Right atrium auricular region (tissue), 2 donors: ENCODE measurements at regions not wholly inside any gene's neighbourhood (a gene's known extent, or its start where the extent isn't known, plus 50 kb on each side); places are given as distances from the start of the nearest gene placed in this dataset.

Experiments
- DNase-seq: peaks from one replicate; pipeline ENCODE4 v3.0.0-alpha.2; 2019; ENCODE audit warnings: low spot score
- H3K27ac ChIP-seq, 2 donors: fragments of 200-600 bp; sonication (generic); 1 replicate in 1 of 2; 2 replicates in 1 of 2; pipeline ENCODE4 v1.5.1; 2016 to 2019
- H3K27me3 ChIP-seq, 2 donors: fragments of 200-600 bp; sonication (generic); one replicate each; pipeline versions ENCODE4 v1.5.1 to v1.6.0; 2017 to 2019
- H3K36me3 ChIP-seq: fragments of 200-600 bp; sonication (generic); one replicate; pipeline ENCODE4 v1.5.1; 2016
- H3K4me1 ChIP-seq, 2 donors: fragments of 200-600 bp; sonication (generic); one replicate each; pipeline versions ENCODE4 v1.5.1 to v1.6.0; 2017 to 2019
- H3K4me3 ChIP-seq, 2 donors: fragments of 200-600 bp; sonication (generic); 1 replicate in 1 of 2; 2 replicates in 1 of 2; pipeline ENCODE4 v1.5.1; 2017 to 2019; ENCODE audit warnings: mild to moderate bottlenecking in 1 of 2, moderate library complexity in 1 of 2
- H3K9me3 ChIP-seq, 2 donors: fragments of 200-600 bp; sonication (generic); one replicate each; pipeline ENCODE4 v1.5.1; 2019
- TF ChIP-seq, protein P1 (sequence below), 2 donors: fragments of 200-600 bp; sonication (generic); IDR thresholded peaks; one replicate each; pipeline ENCODE4 v1.5.1; 2019; ENCODE audit warnings: antibody characterized with exemption in 2 of 2

DNA sequence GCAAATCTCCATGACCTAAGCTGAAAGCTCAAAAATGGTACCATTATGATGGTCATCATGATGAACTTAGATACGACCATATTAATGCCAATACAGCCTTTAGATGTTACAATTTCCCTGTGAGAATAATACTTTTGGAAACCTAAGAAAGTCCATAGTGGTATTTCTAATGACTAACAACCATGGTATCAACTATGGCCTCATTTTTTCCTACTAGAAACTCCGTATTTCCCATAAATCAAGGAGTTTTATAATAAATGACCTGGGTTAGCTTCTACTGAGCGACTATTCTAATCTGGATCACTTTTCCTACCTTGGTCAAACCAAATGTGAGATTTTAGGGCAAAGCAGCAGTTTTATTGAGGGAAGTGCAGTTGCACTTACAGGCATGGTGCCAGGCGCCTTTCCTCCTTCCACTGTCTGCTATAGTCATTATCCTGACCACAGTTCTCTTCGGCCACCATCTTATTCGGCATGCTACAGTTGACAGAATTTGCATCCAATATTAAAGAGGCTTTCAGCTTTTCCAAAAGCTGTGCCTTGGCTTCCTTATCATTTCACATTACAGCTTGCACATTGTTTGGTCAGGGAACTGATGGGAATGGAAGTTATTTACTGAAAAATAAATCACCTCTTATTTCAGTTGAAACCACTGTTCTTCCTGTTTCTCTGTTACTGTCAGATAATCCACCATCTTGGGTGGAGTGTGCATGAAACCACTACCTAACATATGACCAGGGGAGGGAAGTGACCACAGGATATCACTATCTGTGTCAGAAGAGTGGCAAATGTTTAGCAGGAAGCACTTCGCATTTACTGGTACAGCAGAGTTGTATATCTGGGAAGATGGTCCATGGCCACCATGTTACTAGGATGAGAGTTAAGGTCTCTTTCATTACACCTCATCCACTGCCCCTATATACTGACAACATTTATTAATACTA, 74.5 kb upstream of the PICALM start:
- Histone ChIP-seq H3K4me3 (no peak overlapping the region), H3K27ac (no peak overlapping the region), H3K4me1 (no peaks in the 10 kb centered on the region), H3K27me3 (no peaks in the 10 kb centered on the region), H3K36me3 (no peaks in the 10 kb centered on the region), H3K9me3 (no peaks in the 10 kb centered on the region)
- DNase-seq, result no peak
- TF ChIP-seq, protein P1, sequence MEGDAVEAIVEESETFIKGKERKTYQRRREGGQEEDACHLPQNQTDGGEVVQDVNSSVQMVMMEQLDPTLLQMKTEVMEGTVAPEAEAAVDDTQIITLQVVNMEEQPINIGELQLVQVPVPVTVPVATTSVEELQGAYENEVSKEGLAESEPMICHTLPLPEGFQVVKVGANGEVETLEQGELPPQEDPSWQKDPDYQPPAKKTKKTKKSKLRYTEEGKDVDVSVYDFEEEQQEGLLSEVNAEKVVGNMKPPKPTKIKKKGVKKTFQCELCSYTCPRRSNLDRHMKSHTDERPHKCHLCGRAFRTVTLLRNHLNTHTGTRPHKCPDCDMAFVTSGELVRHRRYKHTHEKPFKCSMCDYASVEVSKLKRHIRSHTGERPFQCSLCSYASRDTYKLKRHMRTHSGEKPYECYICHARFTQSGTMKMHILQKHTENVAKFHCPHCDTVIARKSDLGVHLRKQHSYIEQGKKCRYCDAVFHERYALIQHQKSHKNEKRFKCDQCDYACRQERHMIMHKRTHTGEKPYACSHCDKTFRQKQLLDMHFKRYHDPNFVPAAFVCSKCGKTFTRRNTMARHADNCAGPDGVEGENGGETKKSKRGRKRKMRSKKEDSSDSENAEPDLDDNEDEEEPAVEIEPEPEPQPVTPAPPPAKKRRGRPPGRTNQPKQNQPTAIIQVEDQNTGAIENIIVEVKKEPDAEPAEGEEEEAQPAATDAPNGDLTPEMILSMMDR (IDR thresholded peaks at IDR 0.05), result no peak

DNA sequence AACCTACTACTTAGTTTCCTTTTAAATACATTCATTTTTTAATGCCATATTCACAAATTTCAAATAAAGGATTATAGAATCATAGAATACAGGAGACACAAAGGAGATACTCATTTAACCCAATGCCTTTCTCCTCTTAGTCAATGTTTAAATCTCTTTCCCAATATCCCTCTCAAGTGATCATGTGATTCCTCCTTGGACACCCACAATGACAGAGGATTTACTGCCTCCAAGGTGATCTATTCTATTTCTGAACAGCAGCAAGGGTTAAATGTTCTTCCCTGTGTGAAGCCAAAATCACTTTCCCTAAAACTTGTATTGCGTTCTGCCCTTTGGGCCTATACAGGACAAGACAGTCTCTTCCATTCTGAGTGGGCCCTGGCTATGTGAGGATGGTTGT, 73.3 kb upstream of the PICALM start:
- TF ChIP-seq, protein P1 (IDR thresholded peaks at IDR 0.05), result no peak
- no peak overlapping the region for H3K4me3 ChIP-seq
- no peak for DNase-seq
- no peaks in the 10 kb centered on the region for H3K36me3 ChIP-seq
- H3K9me3 ChIP-seq, result no peaks in the 10 kb centered on the region
- H3K4me1 ChIP-seq, result no peaks in the 10 kb centered on the region
- no peak overlapping the region for H3K27ac ChIP-seq
- H3K27me3 ChIP-seq, result no peaks in the 10 kb centered on the region

DNA sequence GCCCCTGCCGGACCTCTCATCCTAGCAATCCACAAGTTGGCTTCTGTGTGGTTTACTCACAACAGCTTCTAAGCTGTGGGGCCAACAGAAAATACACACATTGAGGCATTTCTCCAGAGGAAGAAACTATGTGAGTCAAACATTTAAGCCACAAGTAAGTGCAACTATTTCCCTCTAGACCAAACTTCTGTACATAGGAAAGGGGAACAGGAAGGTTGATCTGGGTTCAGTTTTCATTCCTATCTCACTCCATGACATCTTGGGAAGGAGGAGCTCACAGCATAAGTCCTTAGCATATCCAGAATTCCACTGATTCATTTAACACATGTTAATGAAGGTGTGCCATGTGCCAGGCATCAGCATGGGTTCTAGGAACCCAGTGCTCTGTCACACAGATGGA, 72.8 kb upstream of the PICALM start:
- no peaks in the 10 kb centered on the region for H3K36me3 ChIP-seq
- no peaks in the 10 kb centered on the region for H3K4me1 ChIP-seq
- no peak overlapping the region for H3K27ac ChIP-seq
- no peaks in the 10 kb centered on the region for H3K9me3 ChIP-seq
- DNase-seq, result no peak
- TF ChIP-seq, protein P1 (IDR thresholded peaks at IDR 0.05), result no peak
- H3K4me3 ChIP-seq, result no peak overlapping the region
- no peaks in the 10 kb centered on the region for H3K27me3 ChIP-seq

DNA sequence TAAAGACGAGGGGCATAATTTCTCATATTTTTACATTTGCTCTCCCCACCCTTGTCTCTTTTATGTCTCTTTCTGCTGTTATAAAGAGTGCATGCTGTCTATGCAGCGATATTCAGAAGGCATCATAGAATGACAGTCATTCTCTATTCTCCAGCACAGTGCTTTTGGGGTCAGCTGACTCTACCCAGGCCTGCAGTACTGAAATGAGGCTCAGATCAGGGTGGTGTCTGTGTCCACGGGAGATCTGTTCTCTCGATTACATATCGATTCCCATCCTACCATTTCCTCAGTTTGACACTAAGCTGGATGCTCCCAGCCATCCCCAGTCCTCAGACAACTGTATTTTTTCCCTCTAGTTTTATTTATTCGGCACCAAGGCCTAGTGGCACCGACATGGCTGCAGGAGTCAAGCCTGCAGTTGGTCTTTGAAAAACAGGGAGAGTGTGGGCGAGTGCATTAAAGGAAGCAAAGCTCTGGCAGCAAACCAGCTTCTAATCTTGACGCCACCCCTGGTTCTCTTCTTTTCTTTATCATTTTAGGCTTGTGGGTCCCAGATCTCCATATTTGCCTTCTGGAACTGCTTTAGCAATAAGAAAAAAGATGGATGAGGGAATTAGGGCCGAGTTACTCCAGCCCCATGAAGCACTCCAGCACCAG, 71.6 kb upstream of the PICALM start:
- Histone ChIP-seq H3K27me3 (no peaks in the 10 kb centered on the region), H3K4me3 (no peak overlapping the region), H3K9me3 (no peaks in the 10 kb centered on the region), H3K27ac (no peak overlapping the region), H3K36me3 (no peaks in the 10 kb centered on the region), H3K4me1 (peaks cover 0 to under 1% of the 10 kb centered on the region in 2 donors)
- DNase-seq, result no peak
- TF ChIP-seq, protein P1 (IDR thresholded peaks at IDR 0.05), result no peak

DNA sequence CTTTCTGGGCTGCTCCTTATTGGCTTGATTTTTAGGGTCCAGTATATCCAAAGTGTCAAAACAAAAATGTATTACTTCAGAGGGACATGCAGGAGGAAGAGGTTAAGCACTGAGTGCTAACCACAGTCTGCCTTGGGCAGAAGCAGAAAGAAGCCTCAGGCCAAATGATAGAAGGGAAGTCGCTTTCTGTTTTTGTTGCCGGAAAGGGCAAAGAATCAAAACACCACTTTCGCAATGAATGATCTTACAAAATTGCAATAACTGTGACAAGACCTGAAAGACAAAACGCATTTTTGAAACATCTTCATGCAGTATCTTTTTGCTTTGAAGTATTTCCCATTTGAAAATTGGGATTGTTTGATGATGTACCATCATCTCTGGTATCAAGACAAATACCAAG, 70.1 kb upstream of the PICALM start:
- Histone ChIP-seq H3K27me3 (no peaks in the 10 kb centered on the region), H3K27ac (no peak overlapping the region), H3K4me1 (peaks cover 0 to 5% of the 10 kb centered on the region in 2 donors), H3K9me3 (no peaks in the 10 kb centered on the region), H3K36me3 (no peaks in the 10 kb centered on the region), H3K4me3 (no peak overlapping the region)
- DNase-seq, result no peak
- TF ChIP-seq, protein P1 (IDR thresholded peaks at IDR 0.05), result no peak
